ENCODE measurements at regions not wholly inside any gene's neighbourhood (a gene's known extent, or its start where the extent isn't known, plus 50 kb on each side); places are given as distances from the start of the nearest gene placed in this dataset.

- DNase-seq: no peak
These were observed 575.6 kb upstream of the PITX2 start for GRCh38 chr4:111198446-111198845.

GRCh38 chr4:111204797-111205196 lies 581.9 kb upstream of the PITX2 start:
- no peak for DNase-seq

- no peak for DNase-seq
These were observed 586.1 kb upstream of the PITX2 start for GRCh38 chr4:111208970-111209369.

- no peak for DNase-seq
These were observed 586.8 kb upstream of the PITX2 start for GRCh38 chr4:111209706-111210105.

- no peak for DNase-seq
These were observed 587.7 kb upstream of the PITX2 start for GRCh38 chr4:111210595-111210994.

GRCh38 chr4:111213531-111213930 lies 590.7 kb upstream of the PITX2 start:
- DNase-seq: no peak

- no peak for DNase-seq
These were observed 591.5 kb upstream of the PITX2 start for GRCh38 chr4:111214371-111214770.

GRCh38 chr4:111215755-111216154 lies 592.9 kb upstream of the PITX2 start:
- no peak for DNase-seq

- no peak for DNase-seq
These were observed 593.9 kb upstream of the PITX2 start for GRCh38 chr4:111216791-111217190.

- DNase-seq: no peak
These were observed 598.5 kb upstream of the PITX2 start for GRCh38 chr4:111221371-111221770.

GRCh38 chr4:111228396-111228795 lies 605.5 kb upstream of the PITX2 start:
- DNase-seq: no peak

GRCh38 chr4:111228874-111229273 lies 606.0 kb upstream of the PITX2 start:
- no peak for DNase-seq

- no peak for DNase-seq
These were observed 607.4 kb upstream of the PITX2 start for GRCh38 chr4:111230265-111230664.

GRCh38 chr4:111231281-111231680 lies 608.4 kb upstream of the PITX2 start:
- DNase-seq: no peak

GRCh38 chr4:111234939-111235338 lies 612.1 kb upstream of the PITX2 start:
- no peak for DNase-seq

GRCh38 chr4:111263836-111264235 lies 641.0 kb upstream of the PITX2 start:
- no peak for DNase-seq

- DNase-seq: no peak
These were observed 644.1 kb upstream of the PITX2 start for GRCh38 chr4:111266937-111267336.

- DNase-seq: no peak
These were observed 644.9 kb upstream of the PITX2 start for GRCh38 chr4:111267786-111268185.

GRCh38 chr4:111268769-111269414 lies 646.0 kb upstream of the PITX2 start:
- DNase-seq: peak; percentile 45

GRCh38 chr4:111269439-111269838 lies 646.6 kb upstream of the PITX2 start:
- no peak for DNase-seq

- no peak for DNase-seq
These were observed 651.2 kb upstream of the PITX2 start for GRCh38 chr4:111274060-111274459.

- no peak for DNase-seq
These were observed 651.6 kb upstream of the PITX2 start for GRCh38 chr4:111274486-111274885.

GRCh38 chr4:111281219-111281618 lies 658.3 kb upstream of the PITX2 start:
- DNase-seq: no peak

GRCh38 chr4:111282035-111282434 lies 659.2 kb upstream of the PITX2 start:
- no peak for DNase-seq

GRCh38 chr4:111283066-111283677 lies 660.3 kb upstream of the PITX2 start:
- peak; percentile 68 for DNase-seq

Measured in DMS53 (cell line).